ENCODE measurements at regions not wholly inside any gene's neighbourhood (a gene's known extent, or its start where the extent isn't known, plus 50 kb on each side); places are given as distances from the start of the nearest gene placed in this dataset.

DNA sequence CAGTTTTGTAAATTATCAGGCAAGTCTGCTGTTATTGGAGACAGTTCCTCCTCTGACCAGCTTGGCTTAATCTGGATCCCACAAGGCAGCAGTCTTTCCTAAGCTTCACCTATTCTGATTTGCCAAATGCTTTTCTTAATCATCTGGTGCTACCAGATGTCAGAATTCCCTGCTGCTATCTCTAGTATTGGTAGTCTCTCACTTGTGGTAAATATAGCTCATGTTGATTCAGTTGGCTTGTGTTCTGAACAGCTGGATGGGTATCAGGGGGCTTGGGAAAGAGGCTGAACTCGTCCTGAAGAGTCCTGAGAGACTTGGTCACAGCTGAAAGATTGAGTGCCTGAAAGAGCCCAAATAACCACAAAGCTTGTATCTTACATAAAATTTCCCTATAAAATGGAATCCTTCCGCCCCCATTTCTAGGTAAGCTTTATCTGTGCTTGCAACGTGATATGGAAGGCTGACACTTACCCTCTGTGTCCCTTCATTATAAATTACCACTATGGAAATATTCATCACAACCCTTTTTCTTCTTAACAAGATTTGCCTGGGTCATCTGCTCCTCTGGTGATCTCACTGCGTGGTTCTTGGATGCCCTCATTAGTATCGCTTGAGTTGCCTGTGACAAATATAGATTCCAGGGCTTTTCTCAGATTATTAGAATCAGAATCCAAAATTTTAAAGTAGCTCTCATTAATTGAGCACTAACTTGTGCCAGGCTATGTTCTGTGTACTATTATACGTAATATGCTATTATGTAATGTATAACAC, 104.1 kb upstream of the GPRIN3 start:
- TF ChIP-seq, protein P1, sequence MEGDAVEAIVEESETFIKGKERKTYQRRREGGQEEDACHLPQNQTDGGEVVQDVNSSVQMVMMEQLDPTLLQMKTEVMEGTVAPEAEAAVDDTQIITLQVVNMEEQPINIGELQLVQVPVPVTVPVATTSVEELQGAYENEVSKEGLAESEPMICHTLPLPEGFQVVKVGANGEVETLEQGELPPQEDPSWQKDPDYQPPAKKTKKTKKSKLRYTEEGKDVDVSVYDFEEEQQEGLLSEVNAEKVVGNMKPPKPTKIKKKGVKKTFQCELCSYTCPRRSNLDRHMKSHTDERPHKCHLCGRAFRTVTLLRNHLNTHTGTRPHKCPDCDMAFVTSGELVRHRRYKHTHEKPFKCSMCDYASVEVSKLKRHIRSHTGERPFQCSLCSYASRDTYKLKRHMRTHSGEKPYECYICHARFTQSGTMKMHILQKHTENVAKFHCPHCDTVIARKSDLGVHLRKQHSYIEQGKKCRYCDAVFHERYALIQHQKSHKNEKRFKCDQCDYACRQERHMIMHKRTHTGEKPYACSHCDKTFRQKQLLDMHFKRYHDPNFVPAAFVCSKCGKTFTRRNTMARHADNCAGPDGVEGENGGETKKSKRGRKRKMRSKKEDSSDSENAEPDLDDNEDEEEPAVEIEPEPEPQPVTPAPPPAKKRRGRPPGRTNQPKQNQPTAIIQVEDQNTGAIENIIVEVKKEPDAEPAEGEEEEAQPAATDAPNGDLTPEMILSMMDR (IDR thresholded peaks at IDR 0.05): no peak
- DNase-seq (ENCODE audit: low spot score) (no peak), ATAC-seq (ENCODE audit: low FRiP score) (no peak)

DNA sequence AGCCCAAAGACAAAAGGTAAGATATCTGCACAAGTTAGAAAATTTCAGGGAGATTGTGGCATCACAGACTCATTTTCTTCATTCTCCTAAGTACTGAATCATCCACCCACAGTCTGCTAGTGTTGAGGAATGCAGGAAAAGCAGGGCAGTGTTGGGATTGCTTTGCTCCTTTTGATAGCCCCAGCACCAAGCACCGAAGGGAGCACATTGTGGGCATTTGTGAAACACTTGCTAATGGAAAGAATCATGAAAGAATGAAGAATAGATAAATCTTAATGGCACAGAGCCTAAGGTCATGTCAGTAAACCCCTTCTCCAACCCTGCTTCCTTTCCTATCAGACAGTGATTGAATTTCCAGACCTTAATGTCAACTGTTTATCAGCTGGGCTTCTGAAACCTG, 103.1 kb upstream of the GPRIN3 start:
- DNase-seq (ENCODE audit: low spot score) (no peak), ATAC-seq (ENCODE audit: low FRiP score) (no peak)
- TF ChIP-seq, protein P1 (IDR thresholded peaks at IDR 0.05): no peak

DNA sequence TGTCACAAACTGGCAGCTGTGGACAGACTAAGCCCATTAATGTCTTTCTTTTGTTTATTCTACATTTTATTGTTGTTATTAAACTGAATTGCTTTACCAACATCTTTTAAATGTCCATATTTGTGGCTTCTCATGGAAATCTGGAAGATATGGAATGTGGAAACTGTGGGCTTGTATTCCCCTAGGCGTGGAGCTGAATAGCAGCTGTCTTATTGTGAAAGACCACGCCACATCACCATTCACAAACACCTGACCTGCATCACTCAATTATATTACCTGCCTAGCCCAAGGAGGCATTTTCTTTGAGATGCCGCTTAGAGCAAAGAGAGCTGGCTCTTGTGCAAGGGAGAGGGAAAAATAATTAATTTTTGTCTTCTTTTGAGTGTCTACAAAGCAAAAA, 96.9 kb upstream of the GPRIN3 start:
- ATAC-seq (ENCODE audit: low FRiP score): no peak
- DNase-seq (ENCODE audit: low spot score): no peak
- TF ChIP-seq, protein P1 (IDR thresholded peaks at IDR 0.05): no peak

GRCh38 chr4:89403826-89404225, 96.2 kb upstream of the GPRIN3 start:
- no peak for DNase-seq (ENCODE audit: low spot score)
- no peak for ATAC-seq (ENCODE audit: low FRiP score)
- TF ChIP-seq, protein P1 (IDR thresholded peaks at IDR 0.05): no peak

DNA sequence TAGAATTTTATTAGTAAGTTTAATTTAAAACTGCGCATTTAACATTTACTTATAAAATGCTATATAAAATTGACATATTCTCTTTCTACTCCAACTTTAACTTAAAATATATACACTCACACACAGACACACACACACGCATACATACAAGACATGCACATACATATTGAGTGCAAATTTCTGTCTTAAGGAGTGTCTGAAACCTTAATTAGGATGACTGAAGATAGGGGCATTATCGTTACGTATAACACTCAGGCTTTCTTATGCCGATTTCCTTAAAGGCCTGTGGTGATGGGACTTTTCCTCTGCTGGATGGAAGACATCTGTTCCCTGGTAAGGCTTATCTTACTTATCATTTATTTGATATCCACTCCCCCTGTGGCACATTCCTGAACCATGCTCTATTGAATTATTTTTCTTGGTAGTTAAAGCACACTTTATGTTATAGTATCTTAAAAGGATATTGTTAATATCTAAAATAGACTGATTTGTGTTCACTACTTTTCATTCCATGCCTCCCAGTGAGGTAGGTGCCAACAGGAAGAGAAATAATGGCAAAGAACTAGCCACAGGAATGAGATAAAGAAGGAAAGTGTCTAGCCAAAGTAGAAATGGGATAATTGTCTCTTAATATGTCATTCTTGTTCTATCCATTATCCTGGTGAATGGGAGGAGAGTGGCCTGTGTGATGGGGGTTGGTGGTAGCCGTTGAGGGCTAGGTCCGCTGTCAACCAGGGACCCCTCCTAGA, 92.9 kb upstream of the GPRIN3 start:
- TF ChIP-seq, protein P1 (IDR thresholded peaks at IDR 0.05): no peak
- DNase-seq (ENCODE audit: low spot score) (no peak), ATAC-seq (ENCODE audit: low FRiP score) (no peak)

- no peak for ATAC-seq (ENCODE audit: low FRiP score)
- TF ChIP-seq, protein P1 (IDR thresholded peaks at IDR 0.05): no peak
- DNase-seq (ENCODE audit: low spot score): no peak
Measured at GRCh38 chr4:89398644-89399043, 91.0 kb upstream of the GPRIN3 start.

GRCh38 chr4:89398146-89398545, 90.5 kb upstream of the GPRIN3 start:
- TF ChIP-seq, protein P1 (IDR thresholded peaks at IDR 0.05): no peak
- no peak for ATAC-seq (ENCODE audit: low FRiP score)

More at GRCh38 chr4:89398146-89398545, 90.5 kb upstream of the GPRIN3 start:
- DNase-seq (ENCODE audit: low spot score): no peak
